HG03066 (cell line): ENCODE measurements at regions not wholly inside any gene's neighbourhood (a gene's known extent, or its start where the extent isn't known, plus 50 kb on each side); places are given as distances from the start of the nearest gene placed in this dataset.
"Not testable (repeated sequence)": the region's sequence is repeated elsewhere in the genome, so short reads cannot be mapped to it uniquely, and the experiment has no call there.

Experiments
- ATAC-seq: cut with Tn5 transposase; IDR thresholded peaks from one replicate; pipeline ENCODE4 v1.9.1; 2021; ENCODE audit warnings: low read depth; ENCODE audit not compliant: unreplicated experiment

DNA sequence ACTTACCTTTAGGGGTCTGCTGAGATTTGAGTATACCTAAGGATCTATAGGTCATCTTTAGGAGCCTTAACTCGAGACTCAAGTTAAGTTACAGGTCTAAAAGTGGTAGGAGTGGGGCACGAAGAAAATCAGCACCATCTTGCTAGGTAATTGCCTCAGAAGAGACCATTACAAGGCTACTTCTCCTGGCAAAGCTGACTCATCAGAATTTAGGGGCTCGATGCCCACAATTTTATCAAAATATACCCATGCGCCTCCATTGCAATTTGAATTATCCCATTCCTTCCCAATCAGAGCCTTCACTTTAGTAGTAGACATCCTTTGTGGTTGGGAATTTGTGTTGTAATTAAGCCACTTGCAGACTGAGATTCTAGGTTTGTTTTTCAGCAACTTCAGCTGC lies 1994.3 kb downstream of the MRPL39 start:
- no peak for ATAC-seq

DNA sequence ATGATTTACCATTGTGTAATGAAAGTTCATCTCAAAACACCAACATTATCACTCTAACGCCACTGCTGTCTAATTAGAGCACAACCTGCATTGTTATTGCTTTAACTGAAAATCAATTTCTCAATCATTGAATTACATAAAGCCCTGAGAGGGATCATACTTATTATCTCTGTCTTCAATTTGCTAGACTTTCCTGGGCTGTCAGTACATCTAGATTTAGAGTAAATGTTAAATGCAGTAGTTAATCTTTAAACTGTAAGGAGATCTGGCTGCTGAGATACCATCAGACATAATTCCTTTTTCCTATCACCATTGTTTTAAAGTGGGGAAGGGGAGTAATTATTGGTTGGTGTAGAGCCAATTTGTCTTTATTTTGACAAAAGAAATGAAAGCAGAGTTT lies 1995.1 kb downstream of the MRPL39 start:
- no peak for ATAC-seq

DNA sequence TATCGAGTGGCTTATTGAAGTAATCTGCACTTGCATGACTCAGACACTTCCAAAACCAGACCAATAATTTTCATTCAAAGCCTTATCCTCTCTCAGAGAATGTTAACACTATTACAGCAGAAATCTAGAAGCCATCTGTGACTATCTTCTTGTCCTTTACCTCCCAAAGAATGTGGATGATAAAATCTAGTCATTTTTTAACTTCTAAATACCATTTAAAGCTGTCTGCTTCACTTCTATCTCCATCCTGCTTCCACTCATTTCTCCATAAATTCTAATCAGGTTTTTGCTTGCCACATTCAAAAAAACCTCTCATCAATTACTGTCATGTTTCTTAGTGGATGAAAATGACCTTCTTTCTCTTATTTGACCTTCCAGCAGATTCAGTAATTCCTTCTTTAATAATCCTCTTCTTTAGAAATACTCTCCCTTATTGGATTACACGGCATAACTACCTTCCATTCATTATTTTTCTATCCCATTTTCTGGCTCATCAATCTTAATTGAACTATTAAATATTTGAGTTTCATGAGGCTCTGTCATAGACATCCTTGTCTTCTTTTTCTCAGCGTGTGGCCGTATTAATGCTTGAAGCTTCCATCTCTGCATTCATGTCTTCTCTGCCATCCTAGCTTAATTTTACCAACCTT lies 1999.4 kb downstream of the MRPL39 start:
- ATAC-seq, result no peak

DNA sequence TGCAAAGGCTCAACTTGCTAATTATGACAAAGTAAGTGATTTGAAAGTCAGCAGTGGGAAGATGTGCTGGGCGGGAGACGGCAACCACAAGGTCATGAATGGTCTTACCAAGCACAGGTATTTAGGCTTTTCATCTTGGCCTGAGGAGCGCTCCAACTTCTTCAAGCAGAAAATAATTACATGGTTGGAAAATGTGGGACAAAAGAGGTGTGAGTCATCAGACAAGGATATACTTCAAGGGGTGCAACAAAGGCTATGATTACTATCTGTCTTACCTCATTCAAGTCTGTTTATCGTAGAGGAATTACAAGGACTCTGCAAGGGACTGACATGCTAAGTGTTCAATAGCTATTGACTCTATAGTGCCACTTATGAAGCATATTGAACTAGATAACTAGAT lies 2005.7 kb downstream of the MRPL39 start:
- ATAC-seq, result no peak

- no peak for ATAC-seq
Measured at GRCh38 chr21:23593582-23593981, 2013.7 kb downstream of the MRPL39 start.

GRCh38 chr21:23585419-23585818 lies 2021.9 kb downstream of the MRPL39 start:
- no peak for ATAC-seq

GRCh38 chr21:23579573-23579972 lies 2027.7 kb downstream of the MRPL39 start:
- no peak for ATAC-seq

GRCh38 chr21:23578027-23578426 lies 2029.3 kb downstream of the MRPL39 start:
- no peak for ATAC-seq

DNA sequence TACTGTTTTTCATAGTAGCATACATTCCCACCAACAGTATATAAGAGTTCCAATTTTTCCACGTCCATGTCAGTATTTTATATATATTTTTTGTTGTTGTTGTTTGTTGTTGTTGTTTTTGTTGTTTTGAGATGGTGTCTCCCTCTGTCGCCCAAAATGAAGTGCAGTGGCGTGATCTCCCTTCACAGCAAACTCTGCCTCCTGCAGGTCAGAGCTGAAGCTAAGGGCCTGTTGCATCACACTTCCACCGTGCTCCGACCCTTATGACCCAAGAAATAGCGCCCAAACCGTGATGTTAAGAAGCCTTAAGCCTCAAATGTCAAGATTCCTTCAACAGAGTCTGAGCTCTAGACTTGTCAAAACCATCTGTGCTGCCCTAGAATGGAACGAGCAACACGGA lies 2032.3 kb downstream of the MRPL39 start:
- no peak for ATAC-seq

GRCh38 chr21:23548924-23549323 lies 2058.4 kb downstream of the MRPL39 start:
- ATAC-seq, result not testable (repeated sequence)

DNA sequence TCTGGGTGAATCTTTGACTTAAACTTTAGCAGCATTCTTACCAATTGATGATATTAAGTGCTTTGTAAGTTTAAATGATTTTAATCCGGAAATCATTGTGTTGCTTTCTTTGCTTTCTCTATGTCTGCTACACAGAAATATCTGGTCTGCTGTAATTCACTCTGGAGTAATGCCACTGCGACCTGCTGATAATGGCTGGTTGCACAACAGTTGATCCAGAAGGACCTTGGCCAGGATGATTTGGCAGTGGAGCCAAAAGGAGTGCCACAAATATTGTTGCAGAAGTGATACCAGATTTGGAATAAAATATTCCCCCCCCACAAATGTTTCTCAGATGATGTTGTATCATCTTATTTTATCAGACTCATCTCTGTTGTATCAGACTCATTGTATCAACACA lies 2063.9 kb downstream of the MRPL39 start:
- no peak for ATAC-seq

DNA sequence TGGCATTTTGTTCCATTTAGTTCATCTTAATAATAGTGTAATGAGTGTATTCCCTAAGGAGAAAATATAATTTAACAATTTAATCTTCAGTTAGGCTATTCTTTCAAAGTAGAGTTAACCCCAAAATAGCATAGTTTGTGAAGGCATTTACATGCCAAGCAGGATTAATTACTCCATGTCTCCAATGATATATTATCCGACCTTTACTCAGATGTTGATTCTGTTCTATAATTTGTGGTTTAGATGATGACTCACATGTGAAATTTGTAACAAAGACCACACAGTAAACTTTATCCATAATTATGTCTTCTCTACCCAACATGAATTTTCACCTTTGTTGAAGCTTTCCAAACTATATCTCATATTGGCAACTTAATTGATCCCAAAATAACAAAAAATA lies 2065.2 kb downstream of the MRPL39 start:
- ATAC-seq, result no peak

DNA sequence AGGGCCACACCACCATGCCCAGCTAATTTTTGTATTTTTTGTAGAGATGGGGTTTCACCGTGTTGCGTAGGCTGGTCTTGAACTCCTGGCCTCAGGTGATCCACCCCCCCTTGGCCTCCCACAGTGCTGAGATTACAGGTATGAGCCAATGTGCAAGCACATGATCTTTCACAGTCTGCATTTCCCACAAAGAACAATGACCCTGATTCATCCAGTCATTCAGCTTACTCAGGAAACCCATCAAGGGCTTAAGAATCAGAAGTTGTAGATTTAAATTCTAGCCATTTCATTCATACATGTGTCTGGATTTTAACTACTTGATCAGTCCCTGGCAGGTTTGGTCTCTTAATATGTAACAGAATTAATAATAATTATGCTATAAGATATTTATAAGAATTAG lies 2065.7 kb downstream of the MRPL39 start:
- no peak for ATAC-seq

DNA sequence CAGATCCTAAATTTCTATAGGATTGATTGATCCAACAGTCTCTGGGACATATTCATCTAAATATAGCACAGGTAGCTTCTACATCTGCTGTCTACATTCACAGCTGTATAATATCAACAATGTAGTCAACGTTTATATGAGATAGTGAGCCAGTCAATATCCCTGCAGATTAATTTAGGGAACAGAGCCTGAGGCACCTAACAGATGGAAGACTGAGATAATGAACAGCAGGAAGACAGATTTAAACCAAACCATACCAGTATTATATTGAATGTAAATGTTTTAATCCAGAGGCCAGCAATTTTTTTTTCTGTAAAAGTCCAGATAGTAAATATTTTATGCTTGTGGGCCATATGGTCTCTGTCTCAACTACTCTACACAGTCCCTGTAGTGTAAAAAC lies 2072.4 kb downstream of the MRPL39 start:
- ATAC-seq, result no peak

DNA sequence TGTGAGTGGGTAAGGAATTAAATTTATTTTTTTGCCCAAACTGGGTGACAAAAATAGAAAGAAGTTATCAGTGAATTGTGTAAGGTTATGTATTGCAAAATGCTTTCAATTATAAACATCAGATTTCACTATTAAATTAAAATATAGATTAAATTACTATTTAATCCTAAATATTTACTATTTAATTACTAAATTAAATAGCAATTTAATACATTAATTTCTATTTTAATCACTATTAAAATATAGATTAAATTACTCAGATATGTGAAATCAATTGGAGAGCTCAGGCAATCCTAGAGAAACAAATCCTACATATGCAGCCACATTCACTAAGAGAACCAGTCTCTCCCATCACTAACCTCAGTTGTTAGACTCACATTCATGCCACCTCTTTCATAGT lies 2075.8 kb downstream of the MRPL39 start:
- no peak for ATAC-seq

DNA sequence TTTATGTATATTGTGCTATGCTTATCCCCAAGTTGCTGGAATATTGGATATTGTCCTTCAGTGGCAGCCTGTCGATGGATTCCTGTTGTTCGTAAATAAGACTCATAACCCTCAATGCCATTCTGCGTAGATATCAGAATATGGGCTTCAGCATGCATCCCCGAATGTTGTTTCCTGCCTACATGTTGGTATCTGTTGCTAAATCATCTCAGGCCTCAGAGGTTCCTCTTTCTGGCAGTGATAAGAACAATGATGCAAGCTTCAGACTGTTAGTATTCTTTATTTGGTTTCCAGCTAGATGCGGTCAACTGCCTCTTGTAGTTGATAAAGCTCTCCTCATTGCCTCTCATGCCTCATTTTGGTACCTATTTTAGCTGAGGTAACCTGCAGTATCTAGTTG lies 2082.6 kb downstream of the MRPL39 start:
- ATAC-seq, result no peak

DNA sequence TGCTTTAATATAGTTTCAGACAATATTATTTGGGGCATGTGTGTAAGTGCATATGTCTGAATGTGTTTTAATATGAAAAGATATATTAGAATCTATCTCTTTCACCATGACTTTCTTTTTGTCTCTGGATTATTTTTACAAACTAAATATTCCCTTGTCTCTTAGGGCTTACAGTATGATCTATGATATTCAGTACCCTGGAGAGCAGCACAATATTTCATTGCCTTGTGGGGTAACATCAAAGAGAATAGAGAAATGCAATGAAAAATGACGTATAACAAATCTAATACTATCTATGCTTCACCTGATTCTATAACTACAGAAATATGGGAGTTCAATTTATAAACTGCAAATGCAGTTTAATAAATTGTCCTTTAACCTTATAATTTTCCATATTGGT lies 2084.5 kb downstream of the MRPL39 start:
- ATAC-seq, result no peak

- no peak for ATAC-seq
Measured at GRCh38 chr21:23507501-23507900, 2099.8 kb downstream of the MRPL39 start.

DNA sequence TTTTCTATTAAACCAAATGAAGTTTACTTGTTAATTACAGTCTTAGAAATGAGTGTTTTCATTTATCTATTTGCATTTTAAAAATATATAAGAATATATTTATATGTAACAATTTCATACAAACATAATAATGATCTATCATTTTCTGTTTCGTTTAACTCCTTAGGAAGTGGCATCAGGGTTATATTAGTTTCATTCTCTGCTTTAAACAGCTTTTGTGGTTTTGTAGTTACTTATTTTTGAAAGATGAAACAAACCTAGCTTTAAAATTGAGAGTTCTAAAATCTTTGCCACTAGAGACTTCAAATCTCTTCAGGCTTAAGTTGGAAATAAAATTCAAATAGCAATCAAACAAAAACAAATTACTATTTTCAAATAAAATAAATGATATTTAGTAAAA lies 2110.6 kb downstream of the MRPL39 start:
- peak; percentile 92 for ATAC-seq

DNA sequence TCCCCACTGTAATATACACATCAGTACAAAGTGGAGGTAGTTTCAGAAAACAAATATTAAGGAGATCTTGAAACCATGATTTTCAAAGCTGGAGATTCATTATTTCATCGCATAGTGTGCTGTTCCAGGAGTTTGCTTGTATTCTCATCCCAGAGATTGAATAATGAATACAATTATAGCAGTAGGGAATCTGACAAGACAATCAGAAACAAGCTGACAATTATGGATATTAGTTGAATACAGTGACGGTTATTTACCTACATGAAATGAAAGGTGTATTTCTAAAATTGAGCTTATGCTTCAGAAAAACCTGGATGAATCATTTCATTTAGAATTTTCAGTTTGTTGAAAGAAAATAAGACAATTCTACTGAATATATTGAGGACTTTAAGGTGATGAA lies 2119.0 kb downstream of the MRPL39 start:
- no peak for ATAC-seq

DNA sequence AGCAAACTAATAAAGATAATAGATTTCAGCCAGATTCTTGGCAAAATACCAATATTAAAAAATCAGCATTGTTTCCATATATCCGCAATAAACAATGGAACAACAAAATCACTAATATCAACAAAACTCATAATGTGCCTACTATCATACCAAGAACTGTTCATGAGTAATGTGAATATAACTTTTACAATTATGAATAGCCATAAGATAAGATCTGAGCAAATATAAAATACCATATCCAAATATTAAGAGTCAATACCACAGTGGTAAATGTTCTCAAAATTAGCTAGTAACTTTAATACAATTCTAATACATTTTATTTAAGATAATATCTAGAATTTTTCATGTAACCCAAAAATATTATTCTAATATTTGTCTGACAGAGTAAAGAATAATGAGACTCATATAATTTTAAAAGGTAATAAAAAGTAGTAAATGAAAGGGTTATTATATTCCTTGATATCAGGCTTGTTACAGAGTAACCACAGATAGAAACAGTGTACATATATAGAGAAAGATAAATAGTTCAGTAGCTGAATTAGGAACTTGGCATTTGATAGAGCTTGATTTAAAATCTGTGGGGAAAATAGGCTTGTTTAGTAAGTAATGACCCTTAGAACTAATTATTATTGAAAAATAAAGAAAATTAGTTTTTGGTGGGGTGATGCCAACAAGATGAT lies 2126.6 kb downstream of the MRPL39 start:
- no peak for ATAC-seq

GRCh38 chr21:23478381-23478780 lies 2128.9 kb downstream of the MRPL39 start:
- ATAC-seq, result no peak
